Heart left ventricle (tissue), 16 donors: ENCODE measurements at regions not wholly inside any gene's neighbourhood (a gene's known extent, or its start where the extent isn't known, plus 50 kb on each side); places are given as distances from the start of the nearest gene placed in this dataset.

Source experiments
- ATAC-seq, 4 donors: fragments of 200-7000 bp; cut with Tn5 transposase; one replicate each; pipeline ENCODE4 v1.9.1; 2020 to 2022; ENCODE audit warnings: moderate library complexity in 4 of 4, mild to moderate bottlenecking in 3 of 4, moderate number of reproducible peaks in 1 of 4
- DNase-seq, 5 donors: peaks; one replicate each; pipeline ENCODE4 v3.0.0-alpha.2; 2020
- H3K27ac ChIP-seq, 12 donors: fragments of 200-600 bp; sonication (generic) in 4 of 12; one replicate each; pipeline versions ENCODE4 v1.5.0 to v1.8.0; 2016 to 2022; ENCODE audit warnings: mild to moderate bottlenecking in 2 of 12
- H3K27me3 ChIP-seq, 9 donors: fragments of 200-600 bp; sonication (generic) in 2 of 9; one replicate each; pipeline versions ENCODE4 v1.5.1 to v1.8.0; 2016 to 2022; ENCODE audit warnings: mild to moderate bottlenecking in 3 of 9
- H3K36me3 ChIP-seq, 9 donors: fragments of 200-600 bp; sonication (generic) in 2 of 9; one replicate each; pipeline versions ENCODE4 v1.5.0 to v1.8.0; 2018 to 2022; ENCODE audit warnings: mild to moderate bottlenecking in 2 of 9
- H3K4me1 ChIP-seq, 12 donors: fragments of 200-600 bp; sonication (generic) in 4 of 12; one replicate each; pipeline versions ENCODE4 v1.5.0 to v1.8.0; 2016 to 2022; ENCODE audit warnings: mild to moderate bottlenecking in 3 of 12
- H3K4me3 ChIP-seq, 12 donors: fragments of 200-600 bp; sonication (generic) in 4 of 12; one replicate each; pipeline versions ENCODE4 v1.5.0 to v1.8.0; 2017 to 2022; ENCODE audit warnings: mild to moderate bottlenecking in 9 of 12, moderate library complexity in 4 of 12
- H3K9me3 ChIP-seq, 12 donors: fragments of 200-600 bp; sonication (generic) in 4 of 12; one replicate each; pipeline versions ENCODE4 v1.5.0 to v1.8.0; 2016 to 2022; ENCODE audit warnings: mild to moderate bottlenecking in 1 of 12
- CTCF ChIP-seq, 12 donors: fragments of 200-600 bp; sonication (generic) in 4 of 12; IDR thresholded peaks; one replicate each; pipeline versions ENCODE4 v1.5.0 to v1.8.0; 2018 to 2022; ENCODE audit warnings: antibody characterized with exemption in 12 of 12, mild to moderate bottlenecking in 5 of 12
- POLR2A ChIP-seq, 2 donors: fragments of 450-650 bp; IDR thresholded peaks; one replicate each; pipeline ENCODE4 v1.6.1; 2017; ENCODE audit warnings: antibody characterized with exemption in 2 of 2, mild to moderate bottlenecking in 2 of 2, moderate library complexity in 2 of 2
- WGBS, 4 donors: extraction: QIAGEN DNeasy Blood & Tissue Kit in 2 of 4; methylation state at CpG; one replicate each; pipeline versions ENCODE4 v1.1.5 to v1.1.7; 2013 to 2018; 5-methylcytosine and 5-hydroxymethylcytosine counted together
- intact Hi-C, 10 donors: fragments of 100-400 bp; cut with DNase I; formaldehyde crosslinking; loops; one replicate each; pipeline versions ENCODE4 v1.11.1 to v1.14.2; 2022
- donor health status: ischemic (EF 13 %, LVEDD 7.1; RV severe dilation, severe dysfunction).
- donor health status: healthy with polysubstance abuse.
- donor health status: DM: no; HTN: yes; CAD: no.
- donor health status: DM: no; HTN: no; CAD: no.
- donor health status: ischemic (EF 25% LVEDD 6.9; RV normal size, moderate dysfunction).
- donor health status: ischemic (EF 25% LVEDD 5.7; RV mildly dilated, moderate dysfunction).
- donor health status: healthy.
- donor health status: DM: yes; HTN: yes; CAD: no.
- donor health status: ischemic (EF 35%, LVEDD 5.7; RV mildly dilated, moderate dysfunction).
- donor health status: nonischemic (EF 11% LVEDD 7.7; RV severe dilation, severe dysfunction).
- donor health status: DM: yes; HTN: yes; CAD: no.
- donor health status: PGD.
- donor health status: ischemic (EF 29% LVEDD 5.4; RV normal size, mild dysfunction).
- donor health status: nonischemic (EF 23%, LVEDD 6.1; RV moderate dilation, normal function).

GRCh38 chr3:118828351-118828750, 206.3 kb downstream of the IGSF11 start:
- H3K4me1 ChIP-seq, result no peaks in the 10 kb centered on the region
- DNase-seq (no peak), ATAC-seq (no peak)
- 84 to 90% (median 86%) methylated on average over 1 to 4 of the region's 4 CpGs for whole genome bisulfite sequencing, 4 donors
- no peak overlapping the region for H3K27ac ChIP-seq
- H3K36me3 ChIP-seq, result no peaks in the 10 kb centered on the region
- TF ChIP-seq POLR2A (IDR thresholded peaks at IDR 0.05) (no peak), CTCF (IDR thresholded peaks at IDR 0.05) (no peak)
- peaks cover 0 to 3% (median 0%) of the 10 kb centered on the region in 9 donors for H3K27me3 ChIP-seq
- H3K9me3 ChIP-seq, result no peaks in the 10 kb centered on the region
- H3K4me3 ChIP-seq, result no peak overlapping the region
- intact Hi-C loops, result no loop called here

GRCh38 chr3:118833075-118833474, 201.6 kb downstream of the IGSF11 start:
- H3K27me3 ChIP-seq, result peaks cover 0 to 2% (median 0%) of the 10 kb centered on the region in 9 donors
- intact Hi-C loops, result no loop called here
- H3K36me3 ChIP-seq, result no peaks in the 10 kb centered on the region
- no peak overlapping the region for H3K27ac ChIP-seq
- TF ChIP-seq POLR2A (IDR thresholded peaks at IDR 0.05), result no peak
- no peak for TF ChIP-seq CTCF (IDR thresholded peaks at IDR 0.05)
- DNase-seq (no peak), ATAC-seq (no peak)
- WGBS, 4 donors, result 49 to 57% (median 54%) methylated on average over 6 of the region's 6 CpGs
- no peak overlapping the region for H3K4me3 ChIP-seq
- no peaks in the 10 kb centered on the region for H3K4me1 ChIP-seq
- H3K9me3 ChIP-seq, result peaks cover 0 to 5% (median 0%) of the 10 kb centered on the region in 12 donors

- Histone ChIP-seq H3K4me3 (no peak overlapping the region), H3K36me3 (no peaks in the 10 kb centered on the region), H3K9me3 (peaks cover 0 to 42% (median 22%) of the 10 kb centered on the region in 12 donors), H3K27me3 (no peaks in the 10 kb centered on the region), H3K27ac (no peak overlapping the region), H3K4me1 (no peaks in the 10 kb centered on the region)
- DNase-seq, result no peak
- intact Hi-C loops, result no loop called here
- 55 to 100% (median 56%) methylated on average over 1 of the region's 1 CpG; no CpG with 5 or more reads in 1 of the 4 donors for WGBS, 4 donors
- ATAC-seq, result no peak
- TF ChIP-seq POLR2A (IDR thresholded peaks at IDR 0.05) (no peak), CTCF (IDR thresholded peaks at IDR 0.05) (no peak)
These were observed 195.8 kb downstream of the IGSF11 start for GRCh38 chr3:118838871-118839270.

- intact Hi-C loops, result no loop called here
- ATAC-seq, result no peak
- Histone ChIP-seq H3K27me3 (no peaks in the 10 kb centered on the region), H3K9me3 (peaks cover 0 to 43% (median 25%) of the 10 kb centered on the region in 12 donors), H3K27ac (no peak overlapping the region), H3K4me3 (no peak overlapping the region), H3K4me1 (no peaks in the 10 kb centered on the region), H3K36me3 (no peaks in the 10 kb centered on the region)
- WGBS, 4 donors, result 92 to 98% (median 93%) methylated on average over 7 of the region's 7 CpGs
- no peak for DNase-seq
- no peak for TF ChIP-seq POLR2A (IDR thresholded peaks at IDR 0.05)
- TF ChIP-seq CTCF (IDR thresholded peaks at IDR 0.05), result no peak
These were observed 192.3 kb downstream of the IGSF11 start for GRCh38 chr3:118842147-118842863.
